H1 (cell line): ENCODE measurements at regions not wholly inside any gene's neighbourhood (a gene's known extent, or its start where the extent isn't known, plus 50 kb on each side); places are given as distances from the start of the nearest gene placed in this dataset.

Experiments used
- GABPA ChIP-seq: IDR thresholded peaks from 2 replicates; pipeline ENCODE4 v1.6.1; 2011; ENCODE audit warnings: mild to moderate bottlenecking, low read length, moderate library complexity, borderline replicate concordance; ENCODE audit not compliant: insufficient read depth
- MAX ChIP-seq: IDR thresholded peaks from 2 replicates; pipeline ENCODE4 v1.6.1; 2012; ENCODE audit warnings: inconsistent platforms

GRCh38 chr2:40564184-40564583, 112.3 kb upstream of the SLC8A1 start (continued):
- TF ChIP-seq GABPA: no peak
- no peak for TF ChIP-seq MAX
